ENCODE measurements at regions not wholly inside any gene's neighbourhood (a gene's known extent, or its start where the extent isn't known, plus 50 kb on each side); places are given as distances from the start of the nearest gene placed in this dataset.

- TF ChIP-seq TAF1 (IDR thresholded peaks at IDR 0.05; ENCODE audit: low read depth) (no peak), SMC3 (conservative IDR thresholded peaks at IDR 0.05; ENCODE audit: poor library complexity) (no peak), REST (IDR thresholded peaks at IDR 0.05; ENCODE audit: borderline replicate concordance) (no peak)
- no peaks in the 10 kb centered on the region for H4K20me1 ChIP-seq (ENCODE audit: insufficient read depth)
- H3K27me3 ChIP-seq (ENCODE audit: insufficient read depth, low read depth, low read length) = no peaks in the 10 kb centered on the region
- no peaks in the 10 kb centered on the region for H3K36me3 ChIP-seq (ENCODE audit: insufficient read depth, low read length)
- no peak overlapping the region for H2AFZ ChIP-seq (ENCODE audit: low read depth, low read length)
- H3K9me2 ChIP-seq (ENCODE audit: insufficient read depth, low read length) = no peaks in the 10 kb centered on the region
- H3K9me3 ChIP-seq (ENCODE audit: low read length) = no peaks in the 10 kb centered on the region
- no peaks in the 10 kb centered on the region for H3K79me2 ChIP-seq (replicated peaks; ENCODE audit: insufficient read depth, low read length)
- no peak overlapping the region for H3K9ac ChIP-seq (ENCODE audit: low read length)
- no peaks in the 10 kb centered on the region for H3F3A ChIP-seq (ENCODE audit: insufficient read depth, low read length, poor library complexity, severe bottlenecking)
- H3K4me3 ChIP-seq (ENCODE audit: low read length) = no peak overlapping the region
- H3K4me2 ChIP-seq (ENCODE audit: low read length) = no peak overlapping the region
- H3K27ac ChIP-seq (ENCODE audit: low read length) = no peak overlapping the region
Measured at GRCh38 chr5:98085593-98085992, 687.9 kb upstream of the RGMB start.

DNA sequence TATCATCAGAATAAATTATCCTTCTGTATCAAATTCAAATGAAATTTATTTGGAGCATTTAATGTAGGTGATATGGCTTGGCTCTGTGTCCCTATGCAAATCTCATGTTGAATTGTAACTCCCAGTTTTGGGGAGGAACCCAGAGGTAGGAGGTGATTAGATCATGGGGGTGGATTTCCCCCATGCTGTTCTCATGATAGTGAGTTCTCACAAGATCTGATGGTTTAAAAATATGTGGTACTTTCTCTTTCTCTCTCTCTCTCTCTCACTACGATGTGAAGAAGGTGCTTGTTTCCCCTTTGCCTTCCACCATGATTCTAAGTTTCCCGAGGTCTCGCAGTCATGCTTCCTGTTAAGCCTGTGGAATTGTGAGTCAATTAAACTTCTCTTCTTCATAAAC is 678.4 kb upstream of the RGMB start:
- no peaks in the 10 kb centered on the region for H3F3A ChIP-seq (ENCODE audit: insufficient read depth, low read length, poor library complexity, severe bottlenecking)
- TF ChIP-seq CTCF (IDR thresholded peaks at IDR 0.05; ENCODE audit: poor library complexity, severe bottlenecking) = no peak
- TF ChIP-seq RAD21 (conservative IDR thresholded peaks at IDR 0.05) = no peak
- no peak for TF ChIP-seq REST (IDR thresholded peaks at IDR 0.05; ENCODE audit: borderline replicate concordance)
- TF ChIP-seq EP300 (conservative IDR thresholded peaks at IDR 0.05; ENCODE audit: poor library complexity, severe bottlenecking) = no peak
- no peak for TF ChIP-seq SMC3 (conservative IDR thresholded peaks at IDR 0.05; ENCODE audit: poor library complexity)
- no peak for TF ChIP-seq EZH2 (IDR thresholded peaks at IDR 0.05; ENCODE audit: borderline replicate concordance, insufficient read depth, low read length, poor library complexity, severe bottlenecking)
- no peak for TF ChIP-seq MXI1 (conservative IDR thresholded peaks at IDR 0.05; ENCODE audit: poor library complexity, severe bottlenecking)
- no peak for TF ChIP-seq TAF1 (IDR thresholded peaks at IDR 0.05; ENCODE audit: low read depth)
- H3K36me3 ChIP-seq (ENCODE audit: insufficient read depth, low read length) = no peaks in the 10 kb centered on the region

More for the DNA sequence above, 678.4 kb upstream of the RGMB start:
- Histone ChIP-seq H3K79me2 (replicated peaks; ENCODE audit: insufficient read depth, low read length) (no peaks in the 10 kb centered on the region), H3K4me2 (ENCODE audit: low read length) (no peak overlapping the region), H3K27me3 (ENCODE audit: insufficient read depth, low read depth, low read length) (no peaks in the 10 kb centered on the region), H3K4me3 (ENCODE audit: low read length) (no peak overlapping the region), H3K9me3 (ENCODE audit: low read length) (no peaks in the 10 kb centered on the region), H3K27ac (ENCODE audit: low read length) (no peak overlapping the region), H4K20me1 (ENCODE audit: insufficient read depth) (no peaks in the 10 kb centered on the region), H3K9me2 (ENCODE audit: insufficient read depth, low read length) (no peaks in the 10 kb centered on the region), H2AFZ (ENCODE audit: low read depth, low read length) (no peak overlapping the region), H3K9ac (ENCODE audit: low read length) (no peak overlapping the region)
